Spleen (tissue), 11 donors: ENCODE measurements at regions not wholly inside any gene's neighbourhood (a gene's known extent, or its start where the extent isn't known, plus 50 kb on each side); places are given as distances from the start of the nearest gene placed in this dataset.

Experiments
- DNase-seq: peaks from one replicate; pipeline ENCODE4 v3.0.0-alpha.2; 2020
- H3K27ac ChIP-seq, 8 donors: fragments of 200-600 bp; sonication (generic) in 7 of 8; 1 replicate in 4 of 8; 2 replicates in 4 of 8; pipeline versions ENCODE4 v1.5.0 to v1.8.0; 2016 to 2021; ENCODE audit warnings: inconsistent platforms in 4 of 8, mild to moderate bottlenecking in 4 of 8, moderate library complexity in 1 of 8
- H3K27me3 ChIP-seq, 7 donors: fragments of 200-600 bp; sonication (generic) in 6 of 7; replicated peaks in 1 of 7; 1 replicate in 4 of 7; 2 replicates in 3 of 7; pipeline versions ENCODE4 v1.5.0 to v1.8.0; 2016 to 2021; ENCODE audit warnings: inconsistent platforms in 3 of 7, mild to moderate bottlenecking in 1 of 7
- H3K36me3 ChIP-seq, 6 donors: fragments of 200-600 bp; sonication (generic) in 5 of 6; 1 replicate in 4 of 6; 2 replicates in 2 of 6; pipeline versions ENCODE4 v1.5.0 to v1.8.0; 2016 to 2021; ENCODE audit warnings: inconsistent platforms in 2 of 6
- H3K4me1 ChIP-seq, 6 donors: fragments of 200-600 bp; sonication (generic) in 5 of 6; 1 replicate in 3 of 6; 2 replicates in 3 of 6; pipeline versions ENCODE4 v1.5.0 to v1.8.0; 2016 to 2021; ENCODE audit warnings: inconsistent platforms in 3 of 6
- H3K4me3 ChIP-seq, 8 donors: fragments of 200-600 bp; sonication (generic) in 7 of 8; 1 replicate in 4 of 8; 2 replicates in 4 of 8; pipeline versions ENCODE4 v1.5.0 to v1.8.0; 2016 to 2021; ENCODE audit warnings: inconsistent platforms in 4 of 8, mild to moderate bottlenecking in 4 of 8, moderate library complexity in 2 of 8
- H3K9me3 ChIP-seq, 8 donors: fragments of 200-600 bp; sonication (generic) in 7 of 8; 1 replicate in 4 of 8; 2 replicates in 4 of 8; pipeline versions ENCODE4 v1.5.0 to v1.8.0; 2016 to 2021; ENCODE audit warnings: inconsistent platforms in 4 of 8
- CTCF ChIP-seq, 11 experiments: fragments of 200-600 bp in 7 of 11; fragments of 450-650 bp in 4 of 11; sonication (generic) in 4 of 11; IDR thresholded peaks in 8 of 11; conservative IDR thresholded peaks in 3 of 11; 1 replicate in 7 of 11; 2 replicates in 4 of 11; pipeline versions ENCODE4 v1.4.0 to v1.8.0; 2016 to 2021; ENCODE audit warnings: antibody characterized with exemption in 11 of 11, inconsistent platforms in 4 of 11, mild to moderate bottlenecking in 1 of 11
- POLR2A ChIP-seq, 3 donors: fragments of 450-650 bp; IDR thresholded peaks; one replicate each; pipeline ENCODE4 v1.5.1; 2017; ENCODE audit warnings: antibody characterized with exemption in 3 of 3, mild to moderate bottlenecking in 1 of 3
- POLR2AphosphoS5 ChIP-seq, 3 donors: sonication (generic); formaldehyde crosslinking; IDR thresholded peaks; one replicate each; pipeline ENCODE4 v1.5.1; 2017; ENCODE audit warnings: antibody characterized with exemption in 3 of 3
- WGBS, 5 donors: extraction: QIAGEN DNeasy Blood & Tissue Kit in 3 of 5; methylation state at CpG; one replicate each; pipeline versions ENCODE4 v1.1.5 to v1.1.7; 2013 to 2018; 5-methylcytosine and 5-hydroxymethylcytosine counted together
- intact Hi-C: fragments of 100-400 bp; cut with DNase I; formaldehyde crosslinking; loops from one replicate; pipeline ENCODE4 v1.15.0; 2023; ENCODE audit warnings: low total_unique reads
- donor health status: healthy with polysubstance abuse.
- donor health status: DM: no; HTN: no; CAD: no; lungs with moderate emphysema.
- donor health status: DM: no; HTN: no; CAD: no.
- donor health status: Bipolar disorder and iron deficiency.
- donor health status: healthy.
- donor health status: DM: no; HTN: no; CAD: no.
- donor health status: DM: yes; HTN: yes; CAD: no.

- DNase-seq = no peak
- no peak for TF ChIP-seq POLR2AphosphoS5 (IDR thresholded peaks at IDR 0.05)
- no peak for TF ChIP-seq POLR2A (IDR thresholded peaks at IDR 0.05)
- TF ChIP-seq CTCF (IDR thresholded peaks at IDR 0.05 in 8 of 11, conservative IDR thresholded peaks at IDR 0.05 in 3 of 11) = no peak
Measured at GRCh38 chr14:97687944-97688630, 890.9 kb downstream of the VRK1 start.

DNA sequence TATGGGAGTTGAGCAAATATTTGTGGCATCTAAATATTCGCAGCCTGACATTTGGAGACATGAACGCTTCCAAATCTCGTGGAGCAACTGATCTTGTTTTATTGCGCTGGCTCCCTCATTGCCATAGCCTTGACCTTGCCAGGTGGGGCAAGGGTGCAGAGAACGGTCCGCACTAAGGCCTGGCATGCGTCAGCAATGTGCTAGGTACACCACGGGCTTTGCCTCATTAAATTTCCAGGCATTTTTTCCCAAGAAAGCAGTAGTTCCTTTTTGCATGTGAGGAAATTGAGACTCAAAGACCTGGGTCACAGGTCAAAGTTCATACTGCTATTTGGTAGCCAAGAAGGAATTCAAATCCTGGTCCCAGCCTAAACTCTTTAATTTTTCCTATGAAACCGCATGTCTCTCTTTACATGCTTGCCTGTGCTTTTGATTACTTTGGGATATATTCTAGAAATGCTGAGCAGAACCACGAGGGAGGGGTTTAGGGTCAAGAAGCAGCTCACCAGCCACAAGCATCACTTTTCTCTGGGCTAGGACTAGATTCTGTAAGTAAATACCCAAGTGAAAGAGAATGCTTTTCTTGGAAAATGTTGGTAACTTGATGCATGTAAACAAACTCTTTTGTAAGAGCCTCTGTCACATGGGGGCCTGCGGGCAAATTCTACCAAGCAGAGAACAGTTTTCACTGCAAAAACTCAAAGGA is 891.6 kb downstream of the VRK1 start:
- Histone ChIP-seq H3K27ac (no peak overlapping the region), H3K4me1 (no peaks in the 10 kb centered on the region), H3K36me3 (no peaks in the 10 kb centered on the region), H3K4me3 (no peak overlapping the region), H3K9me3 (peaks cover 0 to 3% (median 0%) of the 10 kb centered on the region in 8 donors), H3K27me3 (no peaks in the 10 kb centered on the region)
- TF ChIP-seq POLR2AphosphoS5 (IDR thresholded peaks at IDR 0.05) (no peak), POLR2A (IDR thresholded peaks at IDR 0.05) (no peak)
- no peak for DNase-seq
- 70 to 89% (median 83%) methylated on average over 11 of the region's 11 CpGs for WGBS, 5 donors
- intact Hi-C loops = no loop called here

More at GRCh38 chr14:97687944-97688630, 890.9 kb downstream of the VRK1 start:
- Histone ChIP-seq H3K27ac (no peak overlapping the region), H3K4me1 (no peaks in the 10 kb centered on the region), H3K36me3 (no peaks in the 10 kb centered on the region), H3K9me3 (peaks cover 0 to 3% (median 0%) of the 10 kb centered on the region in 8 donors), H3K4me3 (no peak overlapping the region), H3K27me3 (no peaks in the 10 kb centered on the region)
- WGBS, 5 donors = 70 to 90% (median 79%) methylated on average over 6 of the region's 6 CpGs
- intact Hi-C loops = no loop called here

DNA sequence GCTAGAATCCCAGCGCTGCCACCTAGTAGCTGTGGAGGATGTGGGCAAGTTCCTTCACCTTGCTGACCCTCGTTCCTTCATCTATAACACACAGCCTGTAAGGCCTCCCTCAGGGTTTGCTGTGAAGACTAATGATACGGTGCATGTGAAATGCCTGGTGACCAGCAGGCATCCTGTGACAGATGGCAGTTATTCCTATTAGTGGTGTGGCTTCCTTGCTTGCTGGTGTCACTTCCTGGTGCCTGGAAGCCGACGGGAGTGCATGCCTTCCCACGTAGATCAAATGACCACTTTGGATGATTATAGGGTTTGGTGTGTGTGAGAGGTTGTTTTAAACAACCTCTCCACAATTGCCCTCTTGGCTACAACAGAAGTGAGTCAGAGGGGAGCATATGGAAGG is 894.9 kb downstream of the VRK1 start:
- Histone ChIP-seq H3K4me3 (no peak overlapping the region), H3K4me1 (no peaks in the 10 kb centered on the region), H3K9me3 (peaks cover 0 to 3% (median 0%) of the 10 kb centered on the region in 8 donors), H3K27me3 (no peaks in the 10 kb centered on the region), H3K27ac (no peak overlapping the region), H3K36me3 (no peaks in the 10 kb centered on the region)
- no peak for DNase-seq
- intact Hi-C loops = no loop called here
- WGBS, 5 donors = 40 to 56% (median 48%) methylated on average over 6 of the region's 6 CpGs
- no peak for TF ChIP-seq POLR2AphosphoS5 (IDR thresholded peaks at IDR 0.05)
- no peak for TF ChIP-seq CTCF (IDR thresholded peaks at IDR 0.05 in 8 of 11, conservative IDR thresholded peaks at IDR 0.05 in 3 of 11)
- no peak for TF ChIP-seq POLR2A (IDR thresholded peaks at IDR 0.05)

DNA sequence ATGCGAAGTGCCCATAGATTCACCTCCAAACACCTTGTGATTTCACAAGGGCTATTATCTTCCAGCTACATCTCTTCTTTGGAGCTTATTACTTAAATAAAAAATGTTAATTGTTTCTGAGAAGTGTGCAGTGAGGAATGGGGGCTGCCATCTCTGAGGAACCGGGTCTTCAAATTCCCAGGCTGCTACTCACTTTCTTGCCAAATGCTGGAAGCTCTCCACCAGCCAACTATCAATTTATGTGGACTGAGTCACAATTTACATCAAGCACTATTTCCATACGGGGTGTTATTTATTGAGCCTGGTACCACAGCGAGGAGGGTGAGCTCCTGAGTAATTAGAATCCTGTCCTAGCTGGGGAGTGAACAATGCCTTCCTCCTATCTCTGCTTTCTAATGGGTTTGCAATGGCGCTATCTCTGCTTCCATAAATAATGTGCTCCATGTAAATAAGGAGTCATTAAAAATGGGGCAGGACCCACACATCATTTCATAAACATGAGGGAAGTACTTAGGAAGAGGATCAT is 898.3 kb downstream of the VRK1 start:
- no peak overlapping the region for H3K4me3 ChIP-seq
- H3K9me3 ChIP-seq = peaks cover 0 to 11% (median 0%) of the 10 kb centered on the region in 8 donors
- 70 to 90% (median 88%) methylated on average over 5 of the region's 5 CpGs for WGBS, 5 donors
- H3K4me1 ChIP-seq = peaks cover 0 to 11% (median 0%) of the 10 kb centered on the region in 6 donors
- no peaks in the 10 kb centered on the region for H3K36me3 ChIP-seq
- H3K27ac ChIP-seq = no peak overlapping the region
- TF ChIP-seq CTCF (IDR thresholded peaks at IDR 0.05 in 8 of 11, conservative IDR thresholded peaks at IDR 0.05 in 3 of 11) (no peak), POLR2A (IDR thresholded peaks at IDR 0.05) (no peak)
- no peak for DNase-seq
- intact Hi-C loops = no loop called here
- peaks cover 0 to 3% (median 0%) of the 10 kb centered on the region in 7 donors for H3K27me3 ChIP-seq
